Stimulated activated CD8-positive, alpha-beta memory T cell treated with anti-CD3 and anti-CD28 coated beads, Interleukin-4, amount 100 ng/mL, for 24 hours (primary cell): ENCODE measurements at regions not wholly inside any gene's neighbourhood (a gene's known extent, or its start where the extent isn't known, plus 50 kb on each side); places are given as distances from the start of the nearest gene placed in this dataset.

ENCODE experiments used
- DNase-seq: peaks from one replicate; pipeline ENCODE4 v3.0.0-alpha.2; 2020; ENCODE audit warnings: low read depth

DNA sequence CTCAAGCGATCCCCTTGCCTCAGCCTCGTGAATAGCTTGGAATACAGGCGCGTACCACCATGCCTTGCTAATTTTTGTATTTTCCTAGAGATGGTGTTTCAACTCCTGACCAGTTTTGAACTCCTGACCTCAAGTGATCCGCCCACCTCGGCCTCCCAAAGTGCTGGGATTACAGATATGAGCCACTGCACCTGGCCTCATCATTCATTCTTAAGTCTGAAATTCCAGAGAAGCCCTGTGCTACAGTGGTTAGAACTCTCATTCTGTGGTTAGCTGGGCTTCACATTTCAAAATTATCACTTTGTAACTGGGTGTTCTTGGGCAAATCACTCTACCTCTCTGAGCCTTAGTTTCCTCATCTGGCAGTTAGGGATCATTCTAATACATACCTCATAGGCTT, 86.1 kb upstream of the POU3F1 start:
- no peak for DNase-seq

DNA sequence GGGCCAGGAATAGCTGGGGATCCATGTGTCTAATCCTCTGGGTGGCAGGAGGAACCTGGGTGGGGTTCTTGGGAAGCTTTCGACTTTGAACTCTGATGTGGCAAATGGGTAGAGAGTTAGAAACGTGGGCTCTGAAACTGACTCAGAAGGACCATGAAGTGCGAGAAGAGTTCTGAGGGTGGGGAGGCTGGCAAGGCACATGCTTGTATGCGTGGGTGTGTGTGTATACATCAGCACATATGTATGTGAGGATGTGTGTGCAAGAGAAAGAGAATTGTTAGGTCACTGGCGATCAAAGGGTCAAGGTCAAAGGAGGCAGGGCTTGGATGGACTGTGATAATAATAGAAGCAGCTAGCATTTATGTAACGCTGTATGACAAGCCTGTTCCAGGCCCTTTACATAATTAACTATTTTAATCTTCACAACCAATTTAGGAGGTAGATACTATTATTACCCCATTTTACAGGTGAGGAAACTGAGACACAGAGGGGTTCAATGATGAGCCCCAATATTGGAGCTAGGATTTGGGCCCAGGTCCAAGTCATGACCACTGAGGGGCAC, 84.5 kb upstream of the POU3F1 start:
- DNase-seq = no peak

DNA sequence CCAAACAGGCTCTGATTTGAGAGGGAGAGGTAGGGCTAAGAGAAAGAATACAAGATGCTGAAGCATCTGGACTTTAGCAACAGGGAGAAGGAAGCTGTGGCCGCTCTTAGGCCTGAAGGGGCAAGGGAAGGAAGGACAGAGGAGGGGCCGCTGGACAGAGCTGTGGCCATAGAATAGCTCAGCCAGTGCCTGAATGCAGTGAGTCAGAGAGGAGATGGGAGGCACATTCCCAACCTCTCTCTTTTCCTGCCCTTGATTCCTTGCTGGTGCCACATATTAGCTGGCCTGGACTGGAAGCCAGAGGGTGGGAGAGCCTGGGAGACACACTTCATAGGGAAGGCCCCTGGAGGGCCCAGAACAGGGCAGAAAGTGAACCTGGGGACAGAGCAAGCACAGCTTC, 83.4 kb upstream of the POU3F1 start:
- no peak for DNase-seq

DNA sequence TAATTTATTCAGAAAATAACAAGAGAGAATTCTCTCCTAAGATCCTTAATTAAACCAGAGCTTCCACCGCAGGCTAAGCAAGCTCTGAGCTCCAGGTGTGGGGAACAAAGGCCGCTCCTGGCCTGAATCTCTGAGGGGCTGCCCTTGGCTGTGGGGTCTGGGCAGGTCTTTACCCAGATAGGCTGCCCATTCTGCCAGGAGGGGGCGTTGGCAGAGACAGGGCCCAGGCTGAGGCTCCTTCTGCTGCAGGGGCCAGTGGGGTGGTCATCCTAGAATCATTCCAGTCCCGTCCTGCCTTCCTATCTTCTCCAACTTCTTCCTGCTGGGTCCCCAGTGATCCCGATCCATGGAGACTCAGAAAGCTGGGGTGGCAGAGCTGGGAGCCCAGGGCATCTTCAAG, 82.9 kb upstream of the POU3F1 start:
- DNase-seq = no peak

DNA sequence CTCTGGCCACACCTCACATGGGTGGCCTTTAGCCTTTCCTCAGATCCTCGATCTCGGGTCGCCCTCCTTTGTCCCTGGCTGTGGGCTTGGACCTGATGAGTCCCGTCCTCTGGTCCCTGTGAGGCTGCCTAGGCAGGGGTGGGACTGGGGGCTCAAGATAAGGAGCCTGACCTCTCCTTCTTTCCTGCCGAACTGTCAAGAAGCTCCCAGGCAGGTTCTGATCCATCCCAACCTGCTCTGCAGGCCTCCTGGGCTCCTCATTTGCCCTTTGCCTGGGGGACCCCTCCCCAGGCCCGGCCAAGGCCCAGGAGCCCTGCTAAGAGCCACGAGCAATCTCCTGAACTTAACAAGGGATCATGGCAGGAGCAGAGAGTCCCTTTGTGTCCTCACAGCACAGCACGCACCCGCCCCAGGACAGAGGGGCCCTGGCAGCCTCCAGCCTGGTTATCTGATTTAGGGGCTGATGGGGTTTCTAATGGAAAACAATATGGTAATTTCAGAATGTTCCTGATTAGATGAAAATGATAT, 82.4 kb upstream of the POU3F1 start:
- no peak for DNase-seq

DNA sequence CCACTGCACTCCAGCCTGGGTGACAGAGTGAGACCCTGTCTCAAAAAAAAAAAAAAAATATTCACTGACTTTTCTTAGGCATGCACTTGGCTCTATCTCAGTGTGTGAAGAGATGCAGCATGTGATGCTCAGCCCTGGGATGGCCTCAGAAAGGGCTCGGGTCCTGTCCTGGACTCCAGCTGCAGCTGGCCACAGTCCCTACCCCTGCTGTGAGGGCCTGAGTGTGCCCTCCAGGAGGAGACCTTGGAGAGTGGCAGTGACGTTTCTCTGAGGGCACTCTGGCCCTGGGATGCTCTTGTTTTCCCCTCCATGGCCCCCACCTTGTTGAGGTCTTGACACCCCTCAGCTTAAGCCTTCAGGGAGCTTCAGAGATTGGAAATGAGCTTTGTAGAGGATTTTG, 81.9 kb upstream of the POU3F1 start:
- no peak for DNase-seq

DNA sequence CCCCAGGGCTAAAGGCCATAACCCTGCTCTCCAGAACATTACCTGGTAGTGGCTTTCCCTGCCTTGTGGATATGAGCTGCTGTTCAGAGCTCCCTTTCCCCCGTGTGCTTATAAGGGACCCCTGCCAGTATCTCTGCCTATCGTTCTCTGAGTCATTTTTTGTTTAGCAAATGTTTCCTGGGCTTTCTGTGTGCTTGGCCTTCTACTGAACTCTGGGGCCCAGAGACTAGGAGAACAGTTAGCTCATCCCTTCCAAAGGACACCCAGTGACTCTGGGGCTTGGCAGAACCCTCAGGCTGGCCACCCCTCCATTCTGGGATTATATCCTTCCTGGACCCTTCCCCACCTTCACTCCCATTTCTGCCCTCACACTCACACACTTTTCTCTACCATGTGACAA, 80.8 kb upstream of the POU3F1 start:
- DNase-seq = no peak

DNA sequence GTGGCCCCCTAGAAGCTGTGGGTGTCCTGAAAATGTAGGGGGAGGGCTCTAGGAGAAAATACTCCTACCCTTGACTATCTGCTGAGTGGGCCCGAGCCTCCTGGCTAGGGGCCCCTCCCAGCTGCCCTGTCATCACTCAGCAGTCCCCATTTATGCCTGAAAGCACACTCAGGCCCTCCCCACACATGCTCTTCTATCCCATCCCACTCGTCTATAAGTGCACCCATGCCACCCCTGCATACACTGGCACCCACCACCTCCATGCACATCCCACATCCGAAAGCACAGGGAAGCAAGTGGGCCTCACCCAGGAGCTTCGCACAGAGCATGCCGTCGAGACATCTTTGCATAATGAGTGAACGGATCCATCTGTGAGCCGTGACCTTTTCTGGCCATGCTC, 80.4 kb upstream of the POU3F1 start:
- DNase-seq = no peak

DNA sequence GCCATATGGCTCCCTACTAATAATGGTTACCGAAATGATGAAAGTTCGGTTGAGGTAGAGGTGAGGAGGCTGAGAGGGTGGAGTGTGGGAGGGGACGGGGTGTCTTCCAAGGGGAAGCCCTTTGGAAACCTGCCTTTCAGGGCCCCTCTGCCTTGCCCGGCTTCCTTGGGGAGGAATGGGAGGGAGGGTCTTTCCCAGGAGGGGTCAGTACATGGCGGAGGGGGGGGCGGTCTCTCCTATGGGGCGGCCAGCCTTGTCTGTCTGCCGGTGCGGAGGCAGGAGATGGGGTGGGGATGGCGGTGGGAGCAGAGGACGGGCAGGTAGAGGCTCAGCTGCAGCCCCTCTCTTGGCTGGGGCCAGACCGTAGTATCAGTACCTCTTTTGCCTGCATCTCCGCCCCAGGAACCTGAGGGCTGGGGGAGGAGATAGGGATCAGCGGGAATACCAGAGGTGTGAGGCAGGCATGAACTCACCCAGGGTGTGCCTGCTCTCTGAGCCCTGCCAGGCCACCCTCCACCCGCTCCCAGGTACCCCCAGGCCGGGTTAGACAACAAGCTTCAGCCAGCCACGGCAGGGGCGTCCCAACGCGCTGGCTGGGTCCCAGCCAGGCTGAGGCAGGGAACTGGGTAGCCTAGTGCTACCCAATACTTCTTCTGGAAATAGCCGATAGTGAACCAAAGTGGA, 79.4 kb upstream of the POU3F1 start:
- DNase-seq = no peak

DNA sequence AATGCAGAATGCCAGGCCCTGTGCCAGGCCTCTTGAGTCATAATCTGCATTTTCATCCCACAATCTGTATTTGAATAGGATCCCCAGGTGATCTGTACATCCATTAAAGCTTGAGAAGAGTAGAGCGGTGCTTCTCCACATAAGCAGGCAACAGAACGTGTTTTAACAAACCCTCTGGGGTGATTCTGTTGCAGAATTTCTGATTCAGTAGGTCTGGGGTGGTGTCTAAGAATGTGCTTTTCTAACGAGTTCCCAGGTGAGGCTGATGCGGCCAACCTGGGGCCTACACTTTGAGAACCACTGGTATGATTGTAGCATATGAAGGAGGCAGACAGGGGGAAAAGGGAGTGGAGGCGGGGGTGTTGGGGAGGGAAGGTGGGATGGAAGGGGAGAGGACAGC, 78.4 kb upstream of the POU3F1 start:
- DNase-seq = no peak

DNA sequence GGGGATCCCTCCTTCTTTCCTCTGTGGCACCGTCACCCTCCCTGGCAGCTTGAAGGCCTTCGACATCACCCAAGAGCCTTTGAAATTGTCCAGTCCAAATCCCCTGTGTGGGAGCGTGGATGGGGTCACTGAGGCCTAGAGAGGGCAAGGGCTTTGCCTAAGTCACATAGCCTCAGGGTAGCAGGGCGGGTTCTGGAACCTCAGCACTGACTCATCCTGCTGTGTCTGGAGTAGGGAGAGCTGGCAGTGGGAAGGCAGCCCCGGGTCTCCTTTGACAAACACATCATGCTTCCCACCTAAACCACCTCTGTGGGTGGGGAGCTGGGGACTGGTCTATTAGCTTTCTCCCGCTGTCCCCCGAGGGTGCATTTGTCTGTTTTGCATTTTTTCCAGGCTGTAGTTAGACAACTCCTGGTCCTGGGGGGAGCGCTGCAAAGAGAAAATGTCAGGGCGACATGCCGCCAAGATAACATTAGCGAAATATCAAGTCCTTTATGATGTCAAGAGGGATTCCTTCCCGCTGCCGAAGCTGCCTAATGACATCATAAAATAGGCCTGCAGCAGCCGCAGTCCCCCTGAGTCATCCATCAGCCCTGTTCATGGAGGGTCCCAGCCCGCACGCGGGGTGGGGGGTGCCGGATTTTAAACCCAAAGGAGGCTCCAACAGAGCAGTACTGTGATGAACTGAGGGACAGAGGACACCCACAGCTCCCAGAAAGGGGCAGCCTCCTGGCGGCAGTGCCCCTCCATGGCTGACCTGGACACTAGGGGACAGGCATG, 77.0 kb upstream of the POU3F1 start:
- DNase-seq = no peak

DNA sequence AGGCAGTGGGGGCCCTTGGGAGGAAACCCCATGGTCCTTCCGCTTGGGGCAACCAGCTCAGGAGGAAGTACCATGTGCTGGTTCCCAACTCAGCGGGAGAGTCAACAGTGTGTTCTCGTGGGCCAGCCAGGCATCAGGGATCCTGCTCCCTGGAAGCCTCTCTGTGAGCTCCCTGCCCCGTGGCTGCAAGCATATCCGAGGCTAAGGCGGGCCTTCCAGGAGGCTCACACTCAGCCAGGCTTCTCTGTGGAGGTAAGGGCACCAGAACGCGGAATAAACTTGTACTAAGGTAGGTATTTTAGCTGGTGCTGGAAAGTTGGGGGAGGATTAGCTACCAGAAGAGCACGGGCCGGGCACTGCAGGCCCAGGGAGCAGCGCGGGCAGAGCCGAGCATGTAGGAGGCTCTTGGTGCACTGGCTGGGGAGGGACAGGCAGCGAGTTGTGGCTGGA, 74.7 kb upstream of the POU3F1 start:
- DNase-seq = no peak

DNA sequence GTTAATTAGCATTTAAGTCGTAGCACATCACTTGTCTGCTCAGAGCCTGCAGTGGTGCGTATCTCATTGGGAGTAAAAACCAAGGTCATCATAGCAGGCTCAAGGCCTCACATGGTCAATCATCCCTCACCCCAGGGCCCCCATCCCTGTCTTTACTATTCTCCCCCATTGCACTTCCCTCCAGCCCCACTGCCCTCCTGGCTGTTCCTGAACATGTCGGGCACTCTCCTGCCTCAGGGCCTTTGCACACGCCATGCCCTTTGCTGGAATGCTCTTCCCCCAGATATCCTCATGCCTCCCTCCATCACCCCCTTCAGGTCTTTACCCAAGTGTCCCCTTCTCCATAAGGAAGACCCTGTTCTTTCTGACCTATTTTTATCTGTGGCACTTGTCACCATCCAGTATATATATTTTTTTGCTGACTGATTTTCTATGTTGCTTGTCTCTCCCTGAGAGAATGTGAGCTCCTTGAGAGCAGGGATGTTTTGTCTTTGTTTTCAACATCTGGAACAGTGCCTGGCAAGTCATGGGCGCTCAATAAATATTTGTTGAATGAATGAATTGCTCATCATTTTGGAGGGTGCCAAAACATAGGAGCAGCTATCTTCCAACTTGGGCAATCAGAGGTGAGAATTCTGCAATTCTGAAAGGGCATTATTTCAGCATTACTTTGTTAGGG, 74.1 kb upstream of the POU3F1 start:
- no peak for DNase-seq

DNA sequence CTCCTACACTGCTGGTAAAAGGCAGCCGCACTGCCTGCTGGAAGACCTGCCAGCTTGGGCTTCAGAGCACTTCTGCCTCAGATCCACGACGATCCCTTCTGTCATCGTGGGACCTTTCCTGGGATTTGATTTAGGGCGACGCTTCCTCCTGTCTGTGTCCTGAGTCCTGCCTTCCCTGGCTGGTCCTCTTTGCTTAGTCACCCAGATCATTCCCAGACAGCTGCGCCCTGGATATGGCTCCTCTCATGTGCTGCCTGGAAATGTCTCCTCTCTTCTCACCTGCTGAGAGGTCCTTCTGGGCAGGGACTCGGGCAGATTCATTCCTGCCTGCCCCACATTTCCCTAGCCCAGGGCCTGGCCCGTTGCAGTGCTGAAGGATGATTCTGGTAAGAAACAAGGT, 72.4 kb upstream of the POU3F1 start:
- no peak for DNase-seq

DNA sequence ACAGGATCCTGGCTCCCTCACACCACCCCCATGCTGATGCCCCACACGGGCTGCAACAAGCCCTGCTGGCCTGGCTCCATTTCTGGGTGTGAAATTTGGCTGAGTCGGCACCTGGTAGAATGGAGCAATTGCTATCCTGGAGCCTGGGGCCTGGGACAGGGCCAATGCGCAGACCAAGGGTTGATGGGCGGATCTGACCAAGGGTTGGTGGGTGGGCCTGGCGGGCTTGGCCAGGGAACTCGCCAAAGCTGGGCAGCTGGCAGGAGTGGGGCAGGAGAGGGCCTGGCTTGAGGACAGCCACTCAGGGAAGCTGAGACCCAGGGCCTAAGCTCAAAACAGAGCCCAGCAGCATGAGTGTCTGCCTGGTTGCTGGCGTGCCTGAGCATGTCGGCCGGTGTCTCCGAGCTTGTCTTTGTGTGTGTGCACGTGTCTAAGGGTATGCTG, 70.9 kb upstream of the POU3F1 start:
- DNase-seq = no peak

DNA sequence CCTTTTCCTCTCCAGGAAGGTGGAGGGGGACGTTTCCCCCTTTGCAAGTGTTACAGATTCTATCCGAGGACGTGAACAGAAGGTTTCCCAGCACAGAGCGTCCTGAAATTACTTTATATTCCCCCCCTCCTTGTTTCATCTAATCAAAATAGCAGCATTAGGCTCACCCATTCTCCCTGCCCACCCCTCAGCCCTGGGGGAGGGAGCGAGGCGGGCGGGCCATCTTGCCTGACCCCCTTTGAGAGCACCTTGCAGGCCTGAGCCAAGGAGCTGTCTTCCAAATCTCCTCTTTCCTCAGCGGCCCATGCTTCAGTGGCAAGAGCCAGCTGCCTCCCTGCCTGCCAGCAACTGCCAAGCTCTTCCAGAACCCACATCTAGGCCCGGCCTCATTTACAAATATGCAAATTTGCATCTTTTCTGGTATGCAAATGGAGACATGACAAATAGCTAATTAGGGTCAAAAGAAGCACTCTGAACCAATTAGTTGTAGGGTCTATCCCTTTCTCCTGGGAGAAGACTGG, 69.1 kb upstream of the POU3F1 start:
- DNase-seq = no peak

DNA sequence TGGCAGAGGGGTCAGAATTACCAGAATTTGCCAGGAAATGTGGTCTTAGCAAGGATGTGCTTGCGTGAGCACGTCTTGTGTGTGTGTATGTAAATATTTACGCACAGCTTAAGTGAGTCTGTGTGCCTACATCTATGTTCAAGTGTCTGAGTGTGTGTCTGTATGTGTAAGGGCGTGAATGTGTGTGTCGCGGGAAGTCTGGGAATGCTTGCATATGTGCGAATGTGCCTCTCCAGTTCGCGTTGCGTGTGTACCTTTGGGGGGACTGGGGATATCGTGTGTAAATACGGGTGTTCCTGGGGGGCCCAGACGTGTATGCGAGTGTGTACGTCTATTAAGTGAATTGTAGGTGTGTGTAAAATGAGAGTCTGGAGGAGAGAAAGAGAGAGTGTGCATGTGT, 68.6 kb upstream of the POU3F1 start:
- DNase-seq = no peak

DNA sequence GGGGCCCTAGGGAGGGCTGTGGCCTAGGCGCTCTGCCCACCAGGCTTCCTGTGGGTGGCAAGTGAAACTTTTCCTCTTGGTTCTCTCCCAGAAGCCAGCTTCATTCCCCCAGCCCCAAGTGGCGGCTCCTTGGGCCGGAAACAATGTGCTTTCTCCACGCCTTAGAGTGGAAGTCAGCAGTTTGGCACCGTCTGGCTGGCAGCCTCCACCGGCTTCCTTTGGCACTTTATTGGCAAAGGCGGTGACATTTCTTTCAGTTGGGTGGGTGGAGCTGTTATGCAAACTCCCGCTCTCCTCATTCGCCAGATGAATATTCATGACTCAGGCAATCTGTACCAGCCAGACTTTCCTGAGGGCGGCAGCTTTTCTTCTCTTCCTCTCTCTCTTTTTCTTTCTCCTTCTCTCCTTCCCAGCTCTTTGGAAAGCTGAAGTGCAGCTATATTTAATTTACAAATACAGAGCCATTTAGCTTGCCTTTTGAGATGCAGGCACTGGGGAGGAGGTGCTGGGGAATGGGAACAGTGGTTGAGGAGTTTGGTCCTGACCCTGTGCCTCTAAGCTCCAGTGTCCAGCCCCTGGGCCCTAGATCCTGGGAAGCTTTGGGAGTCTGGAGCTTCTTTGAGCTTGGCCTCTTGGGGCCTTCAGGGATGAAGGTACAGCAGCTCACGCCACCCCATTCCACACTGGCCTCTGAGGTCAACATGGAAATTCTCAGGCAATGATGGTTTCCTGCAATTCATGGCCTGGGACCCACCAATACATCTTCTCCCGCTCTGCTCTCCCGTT, 67.8 kb upstream of the POU3F1 start:
- DNase-seq = no peak

DNA sequence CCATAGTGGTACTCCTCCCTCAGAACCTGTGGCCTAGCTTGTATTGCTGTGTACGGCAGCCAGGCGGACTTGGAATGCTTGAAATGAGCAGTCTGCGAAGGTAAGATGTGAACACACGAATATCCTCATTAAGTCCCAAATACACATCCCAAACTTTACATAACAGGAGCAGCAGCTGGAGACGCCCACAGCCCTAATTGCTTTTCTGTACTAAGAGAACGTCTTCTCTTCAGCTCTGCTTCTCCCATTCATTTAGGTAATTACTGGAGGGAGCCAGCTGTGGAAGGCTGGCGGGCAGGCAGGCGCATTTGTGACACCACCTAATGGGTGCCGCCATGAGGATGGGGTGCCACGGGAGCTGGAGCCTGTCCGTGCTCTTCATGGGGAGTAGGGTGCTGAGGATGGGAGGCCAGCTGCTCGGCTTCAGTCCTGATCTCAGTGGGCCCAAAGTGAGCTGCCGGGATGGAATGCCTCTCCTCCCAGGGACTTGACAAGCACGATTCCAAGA, 66.6 kb upstream of the POU3F1 start:
- DNase-seq = no peak

DNA sequence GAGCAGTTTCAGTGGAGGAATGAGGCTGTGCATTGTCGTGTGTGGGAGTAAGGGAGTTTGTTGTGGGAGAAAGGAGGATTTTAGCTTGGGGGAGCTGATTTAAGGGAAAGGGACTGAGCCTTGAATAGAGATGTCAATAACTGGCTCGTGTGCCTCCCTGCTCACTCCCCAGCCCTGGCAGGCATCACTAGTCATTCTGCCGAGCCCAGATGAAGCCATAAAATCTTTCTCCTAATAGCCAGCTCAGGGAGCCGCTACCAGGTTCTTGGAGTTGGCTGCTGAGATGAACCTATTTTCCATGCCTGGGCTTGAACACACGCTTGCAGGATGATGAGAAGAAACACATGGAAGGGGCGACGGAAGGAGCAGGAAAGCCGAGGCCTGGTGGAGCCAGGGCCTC, 65.0 kb upstream of the POU3F1 start:
- DNase-seq = no peak

DNA sequence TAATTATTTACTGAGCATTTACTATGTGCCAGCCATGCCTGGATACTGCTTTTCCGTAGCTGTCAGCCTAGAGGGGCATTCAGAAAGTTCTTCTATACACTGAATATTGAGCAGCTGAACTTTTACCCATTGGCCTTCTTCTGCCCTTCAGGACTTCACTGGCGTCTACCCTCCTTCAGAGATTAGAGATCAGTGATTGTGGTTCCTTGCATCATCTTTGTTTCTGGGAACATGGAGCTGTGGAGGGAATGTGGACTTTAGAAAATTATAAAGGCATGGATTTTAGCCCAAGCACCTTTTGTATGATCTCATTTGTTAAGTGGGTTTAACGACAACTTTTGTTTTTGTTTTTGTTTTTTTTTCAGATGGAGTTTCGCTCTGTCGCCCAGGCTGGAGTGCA, 58.7 kb upstream of the POU3F1 start:
- no peak for DNase-seq
